ENCODE measurements at regions not wholly inside any gene's neighbourhood (a gene's known extent, or its start where the extent isn't known, plus 50 kb on each side); places are given as distances from the start of the nearest gene placed in this dataset.

DNA sequence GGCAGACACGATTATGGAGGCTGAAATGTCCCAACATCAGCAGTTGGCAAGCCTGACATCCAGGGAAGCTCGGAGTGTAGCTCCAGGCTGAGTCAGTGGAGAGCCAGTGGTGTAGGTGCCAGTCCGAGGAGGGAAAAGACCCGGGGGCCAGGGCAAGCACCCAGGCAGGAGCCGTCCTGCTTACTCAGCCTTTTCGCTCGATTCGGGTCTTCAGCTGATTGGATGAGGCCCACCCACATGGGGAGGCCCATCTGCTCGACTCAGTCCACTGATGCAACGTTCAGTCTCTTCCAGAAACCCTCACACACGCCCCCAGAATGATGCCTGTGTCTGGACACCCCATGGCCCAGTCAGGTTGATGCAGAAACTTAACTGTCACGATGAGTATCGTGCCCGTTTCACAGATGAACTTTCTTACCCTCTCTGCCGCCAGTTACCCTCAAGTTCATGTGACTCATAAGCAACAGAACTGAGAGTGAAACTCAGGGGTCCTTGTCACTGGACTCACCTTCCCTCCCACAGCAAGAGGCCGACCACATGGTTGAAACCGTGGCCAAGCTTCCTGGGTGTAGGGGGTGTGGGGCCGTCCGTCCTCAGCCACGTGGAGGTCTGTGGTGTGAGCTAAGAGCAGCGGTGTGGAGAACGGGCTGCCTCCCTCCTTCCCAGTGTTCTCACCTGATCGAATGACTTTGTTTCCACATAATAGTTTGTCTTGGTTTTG is 197.4 kb upstream of the HDAC4 start:
- H3K9ac ChIP-seq (ENCODE audit: low read depth in 1 of 2, low read length in 2 of 2), result no peak overlapping the region
- no peaks in the 10 kb centered on the region for H3K4me1 ChIP-seq (ENCODE audit: control insufficient read depth in 4 of 4, insufficient read depth in 4 of 4, low read length in 3 of 4)
- H3K9me3 ChIP-seq (ENCODE audit: control insufficient read depth in 4 of 4, low read length in 3 of 4), result no peaks in the 10 kb centered on the region
- 85% methylated on average over 23 of the region's 23 CpGs for WGBS
- H3K36me3 ChIP-seq (ENCODE audit: control insufficient read depth in 4 of 4, insufficient read depth in 3 of 4, low read depth in 1 of 4, low read length in 3 of 4), result no peaks in the 10 kb centered on the region
- no peak overlapping the region for H3K27ac ChIP-seq (ENCODE audit: low read depth in 1 of 2, low read length in 2 of 2)
- H3K4me3 ChIP-seq (ENCODE audit: low read depth in 1 of 3, low read length in 3 of 3), result no peak overlapping the region
- no peaks in the 10 kb centered on the region for H3K27me3 ChIP-seq (ENCODE audit: control insufficient read depth in 4 of 4, insufficient read depth in 4 of 4, low read length in 3 of 4)
- TF ChIP-seq RAD21 (IDR thresholded peaks at IDR 0.05), result no peak
- TF ChIP-seq HNF4A (conservative IDR thresholded peaks at IDR 0.05), result no peak
- no peak for TF ChIP-seq EGR1 (IDR thresholded peaks at IDR 0.05; ENCODE audit: low read depth in 2 of 2)
- no peak for DNase-seq (ENCODE audit: low spot score)

DNA sequence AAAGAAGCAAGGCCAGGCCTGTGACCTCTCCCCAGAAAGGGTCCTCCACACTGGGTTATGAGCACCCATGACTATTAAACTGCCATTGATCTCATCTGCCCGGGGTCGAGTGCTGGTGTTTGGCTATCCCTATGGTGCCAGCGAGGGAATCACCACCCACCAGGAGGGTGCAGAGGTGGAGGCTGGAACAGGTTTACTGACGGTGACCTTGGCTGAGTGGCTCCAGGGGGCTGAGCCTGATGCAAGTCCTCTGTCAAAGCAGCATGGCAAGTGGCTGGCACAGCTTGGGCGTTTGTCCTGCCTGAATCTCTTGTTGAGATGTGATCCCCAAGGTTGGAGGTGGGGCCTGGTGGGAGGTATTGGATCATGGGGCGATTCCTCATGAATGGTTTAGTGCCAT is 196.4 kb upstream of the HDAC4 start:
- DNase-seq (ENCODE audit: low spot score), result no peak
- Histone ChIP-seq H3K9ac (ENCODE audit: low read depth in 1 of 2, low read length in 2 of 2) (no peak overlapping the region), H3K9me3 (ENCODE audit: control insufficient read depth in 4 of 4, low read length in 3 of 4) (no peaks in the 10 kb centered on the region), H3K27ac (ENCODE audit: low read depth in 1 of 2, low read length in 2 of 2) (no peak overlapping the region), H3K4me1 (ENCODE audit: control insufficient read depth in 4 of 4, insufficient read depth in 4 of 4, low read length in 3 of 4) (no peaks in the 10 kb centered on the region), H3K4me3 (ENCODE audit: low read depth in 1 of 3, low read length in 3 of 3) (no peak overlapping the region), H3K36me3 (ENCODE audit: control insufficient read depth in 4 of 4, insufficient read depth in 3 of 4, low read depth in 1 of 4, low read length in 3 of 4) (no peaks in the 10 kb centered on the region), H3K27me3 (ENCODE audit: control insufficient read depth in 4 of 4, insufficient read depth in 4 of 4, low read length in 3 of 4) (no peaks in the 10 kb centered on the region)
- 82% methylated on average over 6 of the region's 6 CpGs for whole genome bisulfite sequencing
- TF ChIP-seq TAF1 (conservative IDR thresholded peaks at IDR 0.05), result no peak
- TF ChIP-seq, protein P1, sequence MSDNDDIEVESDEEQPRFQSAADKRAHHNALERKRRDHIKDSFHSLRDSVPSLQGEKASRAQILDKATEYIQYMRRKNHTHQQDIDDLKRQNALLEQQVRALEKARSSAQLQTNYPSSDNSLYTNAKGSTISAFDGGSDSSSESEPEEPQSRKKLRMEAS (IDR thresholded peaks at IDR 0.05), result no peak
- no peak for TF ChIP-seq SP1 (IDR thresholded peaks at IDR 0.05)
- no peak for TF ChIP-seq RXRA (IDR thresholded peaks at IDR 0.05)

GRCh38 chr2:239596792-239597191 is 196.0 kb upstream of the HDAC4 start:
- no peaks in the 10 kb centered on the region for H3K9me3 ChIP-seq (ENCODE audit: control insufficient read depth in 4 of 4, low read length in 3 of 4)
- 92% methylated on average over 11 of the region's 11 CpGs for WGBS
- no peak overlapping the region for H3K27ac ChIP-seq (ENCODE audit: low read depth in 1 of 2, low read length in 2 of 2)
- no peak overlapping the region for H3K4me3 ChIP-seq (ENCODE audit: low read depth in 1 of 3, low read length in 3 of 3)
- H3K27me3 ChIP-seq (ENCODE audit: control insufficient read depth in 4 of 4, insufficient read depth in 4 of 4, low read length in 3 of 4), result no peaks in the 10 kb centered on the region
- TF ChIP-seq FOXA2 (IDR thresholded peaks at IDR 0.05) (no peak), HNF4A (conservative IDR thresholded peaks at IDR 0.05) (no peak), RAD21 (IDR thresholded peaks at IDR 0.05) (no peak), YY1 (IDR thresholded peaks at IDR 0.05) (no peak), EGR1 (IDR thresholded peaks at IDR 0.05; ENCODE audit: low read depth in 2 of 2) (no peak), SP1 (IDR thresholded peaks at IDR 0.05) (no peak), REST (IDR thresholded peaks at IDR 0.05) (no peak), TAF1 (conservative IDR thresholded peaks at IDR 0.05) (no peak), ZBTB33 (IDR thresholded peaks at IDR 0.05) (no peak), GABPA (IDR thresholded peaks at IDR 0.05 in 1 of 2, conservative IDR thresholded peaks at IDR 0.05 in 1 of 2) (no peak), RXRA (IDR thresholded peaks at IDR 0.05) (no peak), JUND (IDR thresholded peaks at IDR 0.05) (no peak), NR2F2 (IDR thresholded peaks at IDR 0.05) (no peak), HNF4G (IDR thresholded peaks at IDR 0.05) (no peak), FOXA1 (IDR thresholded peaks at IDR 0.05) (no peak)
- TF ChIP-seq, protein P2, sequence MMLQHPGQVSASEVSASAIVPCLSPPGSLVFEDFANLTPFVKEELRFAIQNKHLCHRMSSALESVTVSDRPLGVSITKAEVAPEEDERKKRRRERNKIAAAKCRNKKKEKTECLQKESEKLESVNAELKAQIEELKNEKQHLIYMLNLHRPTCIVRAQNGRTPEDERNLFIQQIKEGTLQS (IDR thresholded peaks at IDR 0.05), result no peak
- TF ChIP-seq, protein P3, sequence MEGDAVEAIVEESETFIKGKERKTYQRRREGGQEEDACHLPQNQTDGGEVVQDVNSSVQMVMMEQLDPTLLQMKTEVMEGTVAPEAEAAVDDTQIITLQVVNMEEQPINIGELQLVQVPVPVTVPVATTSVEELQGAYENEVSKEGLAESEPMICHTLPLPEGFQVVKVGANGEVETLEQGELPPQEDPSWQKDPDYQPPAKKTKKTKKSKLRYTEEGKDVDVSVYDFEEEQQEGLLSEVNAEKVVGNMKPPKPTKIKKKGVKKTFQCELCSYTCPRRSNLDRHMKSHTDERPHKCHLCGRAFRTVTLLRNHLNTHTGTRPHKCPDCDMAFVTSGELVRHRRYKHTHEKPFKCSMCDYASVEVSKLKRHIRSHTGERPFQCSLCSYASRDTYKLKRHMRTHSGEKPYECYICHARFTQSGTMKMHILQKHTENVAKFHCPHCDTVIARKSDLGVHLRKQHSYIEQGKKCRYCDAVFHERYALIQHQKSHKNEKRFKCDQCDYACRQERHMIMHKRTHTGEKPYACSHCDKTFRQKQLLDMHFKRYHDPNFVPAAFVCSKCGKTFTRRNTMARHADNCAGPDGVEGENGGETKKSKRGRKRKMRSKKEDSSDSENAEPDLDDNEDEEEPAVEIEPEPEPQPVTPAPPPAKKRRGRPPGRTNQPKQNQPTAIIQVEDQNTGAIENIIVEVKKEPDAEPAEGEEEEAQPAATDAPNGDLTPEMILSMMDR (IDR thresholded peaks at IDR 0.05; ENCODE audit: low read depth, low read length, missing input control), result no peak
- TF ChIP-seq, protein P1 (IDR thresholded peaks at IDR 0.05), result no peak
- DNase-seq (ENCODE audit: low spot score), result no peak
- no peak overlapping the region for H3K9ac ChIP-seq (ENCODE audit: low read depth in 1 of 2, low read length in 2 of 2)
- no peaks in the 10 kb centered on the region for H3K36me3 ChIP-seq (ENCODE audit: control insufficient read depth in 4 of 4, insufficient read depth in 3 of 4, low read depth in 1 of 4, low read length in 3 of 4)
- H3K4me1 ChIP-seq (ENCODE audit: control insufficient read depth in 4 of 4, insufficient read depth in 4 of 4, low read length in 3 of 4), result no peaks in the 10 kb centered on the region

Measured in liver (tissue), 8 donors.